ENCODE measurements at regions not wholly inside any gene's neighbourhood (a gene's known extent, or its start where the extent isn't known, plus 50 kb on each side); places are given as distances from the start of the nearest gene placed in this dataset.

DNA sequence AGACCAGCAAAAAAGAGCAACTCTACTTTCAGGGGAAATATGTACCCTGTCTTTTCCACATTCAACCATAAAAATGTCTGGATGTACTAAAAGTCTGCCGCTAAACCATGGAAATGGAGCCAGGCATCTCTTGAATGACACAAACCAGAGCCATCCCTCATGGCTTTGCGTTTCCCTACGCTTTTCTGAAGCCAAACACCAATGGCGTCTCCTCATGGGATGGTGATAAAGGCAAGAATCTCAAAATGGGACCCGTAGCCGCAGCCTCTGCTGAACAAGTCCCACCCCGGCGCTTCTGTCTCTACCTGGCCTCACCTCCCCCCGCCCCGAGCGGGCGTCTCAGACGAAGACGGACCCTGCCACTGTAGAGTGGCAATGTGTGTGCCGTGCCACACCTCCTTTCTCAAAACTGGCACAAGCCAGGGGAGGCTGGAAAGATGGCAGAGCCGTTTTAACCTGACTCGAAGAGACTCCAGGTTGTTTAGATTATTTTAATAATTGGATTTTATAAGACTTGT is 80.3 kb upstream of the AFDN start:
- TF ChIP-seq, protein P1, sequence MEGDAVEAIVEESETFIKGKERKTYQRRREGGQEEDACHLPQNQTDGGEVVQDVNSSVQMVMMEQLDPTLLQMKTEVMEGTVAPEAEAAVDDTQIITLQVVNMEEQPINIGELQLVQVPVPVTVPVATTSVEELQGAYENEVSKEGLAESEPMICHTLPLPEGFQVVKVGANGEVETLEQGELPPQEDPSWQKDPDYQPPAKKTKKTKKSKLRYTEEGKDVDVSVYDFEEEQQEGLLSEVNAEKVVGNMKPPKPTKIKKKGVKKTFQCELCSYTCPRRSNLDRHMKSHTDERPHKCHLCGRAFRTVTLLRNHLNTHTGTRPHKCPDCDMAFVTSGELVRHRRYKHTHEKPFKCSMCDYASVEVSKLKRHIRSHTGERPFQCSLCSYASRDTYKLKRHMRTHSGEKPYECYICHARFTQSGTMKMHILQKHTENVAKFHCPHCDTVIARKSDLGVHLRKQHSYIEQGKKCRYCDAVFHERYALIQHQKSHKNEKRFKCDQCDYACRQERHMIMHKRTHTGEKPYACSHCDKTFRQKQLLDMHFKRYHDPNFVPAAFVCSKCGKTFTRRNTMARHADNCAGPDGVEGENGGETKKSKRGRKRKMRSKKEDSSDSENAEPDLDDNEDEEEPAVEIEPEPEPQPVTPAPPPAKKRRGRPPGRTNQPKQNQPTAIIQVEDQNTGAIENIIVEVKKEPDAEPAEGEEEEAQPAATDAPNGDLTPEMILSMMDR (optimal IDR thresholded peaks at IDR 0.05 in 1 of 3, IDR thresholded peaks at IDR 0.05 in 1 of 3, conservative IDR thresholded peaks at IDR 0.05 in 1 of 3; ENCODE audit: extremely low read depth in 1 of 3, insufficient read depth in 2 of 3, low read length in 3 of 3), result no peak
- no peak for TF ChIP-seq EZH2 (IDR thresholded peaks at IDR 0.05; ENCODE audit: low read length)

All from keratinocyte (primary cell).